ENCODE measurements at regions not wholly inside any gene's neighbourhood (a gene's known extent, or its start where the extent isn't known, plus 50 kb on each side); places are given as distances from the start of the nearest gene placed in this dataset.
"Not testable (repeated sequence)": the region's sequence is repeated elsewhere in the genome, so short reads cannot be mapped to it uniquely, and the experiment has no call there.

DNA sequence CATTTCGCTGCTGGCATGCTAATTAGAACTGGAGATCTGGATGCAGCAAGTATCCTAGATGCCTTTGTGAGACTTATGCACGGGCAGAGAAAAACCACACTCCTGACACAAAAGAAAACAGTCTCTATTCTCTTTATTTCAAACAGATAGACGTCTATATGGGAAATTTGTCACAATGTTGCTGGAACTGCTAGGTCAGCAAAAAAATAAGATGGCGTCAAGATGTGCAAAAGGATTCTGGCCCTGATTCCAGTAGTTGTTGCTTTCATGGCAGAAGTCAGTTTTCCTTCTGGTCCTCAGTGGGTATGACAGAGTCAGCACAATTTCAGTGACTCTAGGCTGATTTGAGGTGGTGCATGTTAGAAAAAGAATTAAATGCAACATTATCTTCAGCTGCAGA, 1068.0 kb downstream of the SLITRK5 start:
- DNase-seq = no peak

DNA sequence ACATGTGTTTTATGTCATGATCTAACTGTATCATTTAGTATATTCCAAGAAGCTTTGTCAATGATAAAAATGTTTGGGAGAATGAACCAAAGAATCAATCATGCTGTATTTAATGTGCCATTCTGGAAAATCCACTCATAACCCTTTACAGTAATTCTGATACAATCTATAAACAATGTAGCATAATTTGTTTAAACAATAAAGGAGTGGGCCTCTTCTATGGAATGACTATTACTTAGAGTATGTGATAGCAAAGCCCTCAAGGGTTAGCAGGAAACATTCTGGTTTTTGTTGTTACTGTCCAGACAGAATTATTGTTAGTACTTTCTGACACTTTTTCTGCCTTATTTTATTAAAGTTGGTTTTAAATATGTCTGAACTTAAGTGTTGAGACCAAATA, 1073.1 kb downstream of the SLITRK5 start:
- DNase-seq = no peak

DNA sequence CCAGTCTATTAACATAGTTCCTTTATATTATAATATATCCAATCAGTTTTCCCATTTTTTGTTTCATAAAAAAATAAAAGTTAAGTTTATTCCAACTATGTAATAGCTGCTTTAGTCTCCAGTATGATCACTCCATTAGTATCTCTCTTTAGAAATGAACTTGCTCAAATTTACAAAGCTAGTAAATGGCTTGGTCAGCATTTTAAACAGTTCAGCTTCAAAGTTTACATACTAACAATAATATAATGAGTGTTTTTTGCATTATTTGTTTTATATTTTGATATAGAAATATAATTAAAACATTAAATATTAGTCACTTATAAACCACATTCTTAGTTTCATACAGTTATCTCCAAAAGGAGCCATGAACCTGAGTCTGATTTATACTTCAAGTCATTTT, 1073.8 kb downstream of the SLITRK5 start:
- no peak for DNase-seq

DNA sequence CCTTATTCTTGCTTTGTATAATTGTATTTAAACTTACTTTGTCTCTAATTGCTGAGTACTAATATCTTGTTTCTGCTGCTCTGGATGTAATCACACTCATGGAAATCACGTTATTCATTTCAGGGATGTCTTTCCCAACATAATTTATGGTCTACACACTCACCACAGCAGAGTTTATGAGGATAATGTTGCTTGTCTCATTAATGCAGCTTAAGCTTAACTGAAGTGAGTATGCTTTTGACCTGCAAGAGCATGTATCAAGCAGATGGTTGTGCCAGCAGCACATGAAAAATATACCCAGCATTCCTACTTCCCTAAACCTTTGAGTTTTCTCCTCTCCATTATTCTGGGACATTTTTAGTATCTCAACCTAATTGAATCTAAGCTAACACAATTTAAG, 1080.9 kb downstream of the SLITRK5 start:
- no peak for DNase-seq

DNA sequence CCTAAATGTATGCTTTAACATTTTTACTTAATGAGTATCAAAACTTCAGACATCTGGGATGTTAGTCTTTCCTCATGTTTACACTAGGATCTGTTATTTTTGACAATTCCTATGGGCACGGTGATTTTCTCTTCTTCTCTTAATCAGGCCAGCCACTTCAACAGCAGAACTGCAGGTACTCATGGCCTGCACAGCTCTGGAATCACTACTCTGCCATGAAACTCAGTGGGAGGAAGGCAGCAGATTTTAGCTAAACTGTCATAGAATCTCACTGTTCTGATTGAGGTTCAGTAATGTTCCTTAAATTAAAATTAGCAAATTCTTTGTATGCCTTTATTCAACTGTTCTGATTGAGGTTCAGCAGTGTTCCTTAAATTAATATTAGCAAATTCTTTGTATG, 1083.0 kb downstream of the SLITRK5 start:
- no peak for DNase-seq

DNA sequence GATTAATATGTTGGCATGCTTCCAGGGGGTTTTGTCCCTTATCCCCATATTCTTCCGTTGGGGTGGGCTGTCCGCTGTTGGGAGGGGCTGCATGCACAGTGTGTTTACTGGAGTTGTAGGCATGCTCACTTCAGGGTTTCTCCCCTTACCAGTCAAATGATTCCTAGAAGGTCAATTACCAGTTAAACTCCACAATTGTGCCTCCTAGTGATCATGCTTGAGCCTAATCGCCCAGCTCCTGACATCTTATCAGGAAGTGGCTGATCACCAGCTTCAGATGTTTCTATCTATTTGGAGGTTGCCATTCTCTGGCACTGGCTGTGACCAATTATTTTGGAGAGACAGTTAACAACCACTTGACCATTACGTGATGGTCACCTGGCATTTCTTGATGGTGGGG, 1090.0 kb downstream of the SLITRK5 start:
- DNase-seq = no peak

DNA sequence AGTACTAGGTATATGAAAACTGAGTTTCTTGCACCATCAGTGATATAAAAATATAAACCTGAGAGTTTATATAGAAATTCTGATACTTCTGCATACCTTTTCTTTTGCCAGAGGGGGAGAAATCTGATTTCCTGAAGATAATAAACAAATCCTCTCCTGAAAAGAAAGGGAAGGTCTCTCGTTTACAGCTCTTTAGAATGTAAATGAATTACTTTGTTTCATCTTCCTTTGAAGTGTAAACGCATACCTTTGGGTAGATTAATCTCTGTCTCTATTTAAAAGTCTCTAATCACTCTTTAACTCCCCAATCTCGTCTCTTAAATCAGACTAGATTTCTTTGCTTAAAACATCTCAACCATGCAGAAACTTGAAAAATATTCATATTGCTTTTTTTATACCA, 1092.9 kb downstream of the SLITRK5 start:
- DNase-seq = no peak

DNA sequence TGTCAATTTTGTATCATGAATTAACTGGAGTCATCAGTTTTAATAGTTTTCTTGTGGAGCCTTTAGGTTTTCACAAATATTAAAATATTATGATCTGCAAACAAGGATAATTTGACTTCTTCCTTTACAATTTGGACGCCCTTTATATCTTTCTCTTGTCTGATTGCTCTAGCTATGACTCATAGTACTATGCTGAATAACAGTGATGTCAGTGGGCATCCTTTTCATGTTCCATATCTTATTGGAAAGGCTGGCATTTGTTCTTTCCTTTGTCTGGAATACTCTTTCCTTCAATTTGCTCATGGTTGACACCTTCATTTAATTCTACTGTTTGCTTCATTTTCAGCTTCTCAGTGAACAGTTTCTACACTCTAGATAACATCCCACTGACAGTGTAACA, 1129.3 kb downstream of the SLITRK5 start:
- no peak for DNase-seq

DNA sequence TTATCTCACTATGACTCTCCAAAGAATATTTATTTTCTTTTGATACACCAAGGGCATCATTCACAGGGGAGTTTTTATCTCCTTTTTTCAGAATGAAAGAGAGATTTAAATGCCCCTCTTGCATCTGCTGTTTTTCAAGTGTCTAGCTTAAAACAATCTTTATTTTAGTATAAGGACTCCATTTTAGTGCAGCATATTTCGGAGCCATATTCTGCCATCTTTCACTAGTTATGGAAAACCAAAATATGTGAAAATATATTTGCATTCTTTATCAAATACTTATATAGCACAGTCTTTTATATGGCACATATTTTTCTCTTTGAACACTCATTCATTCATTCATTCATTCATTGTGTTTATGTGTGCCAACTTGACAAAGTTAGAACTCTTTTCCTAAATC, 1130.2 kb downstream of the SLITRK5 start:
- no peak for DNase-seq

DNA sequence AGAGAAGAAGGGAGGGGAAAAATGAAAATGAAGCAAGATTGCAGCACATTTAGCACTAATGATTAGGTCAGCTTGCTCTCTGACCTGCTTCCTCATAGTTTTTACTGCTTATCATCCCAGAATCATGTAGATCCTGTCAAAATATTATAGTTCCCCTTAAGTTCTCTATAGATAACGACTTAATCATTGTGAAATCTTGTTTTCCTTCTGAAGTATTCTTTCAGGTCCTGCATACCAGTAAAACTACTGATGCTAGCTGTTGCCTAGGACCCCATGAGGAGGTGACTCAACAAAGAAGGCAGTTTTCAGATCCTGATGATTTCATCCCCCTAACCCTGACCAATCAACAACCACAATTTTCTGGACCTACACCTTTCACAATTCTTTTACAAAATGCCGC, 1131.7 kb downstream of the SLITRK5 start:
- DNase-seq = no peak

DNA sequence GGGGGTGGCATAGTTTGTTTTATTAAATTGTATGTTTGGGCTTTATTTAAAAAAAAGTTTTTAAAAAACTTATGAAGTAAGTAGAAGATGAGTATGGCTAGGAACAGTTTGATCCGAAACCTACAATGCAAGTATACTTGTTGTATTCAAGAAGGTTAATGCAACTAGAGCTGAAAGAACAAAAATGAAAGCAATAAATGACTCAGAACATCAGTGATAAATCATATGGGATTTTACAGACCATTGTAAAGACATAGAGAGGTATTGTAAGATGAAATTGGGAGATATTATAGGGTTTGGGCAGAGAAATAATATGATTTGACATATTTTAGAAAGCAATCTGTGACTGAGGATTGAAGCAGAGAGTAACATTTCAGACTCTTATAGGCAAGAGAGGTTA, 1135.3 kb downstream of the SLITRK5 start:
- no peak for DNase-seq

DNA sequence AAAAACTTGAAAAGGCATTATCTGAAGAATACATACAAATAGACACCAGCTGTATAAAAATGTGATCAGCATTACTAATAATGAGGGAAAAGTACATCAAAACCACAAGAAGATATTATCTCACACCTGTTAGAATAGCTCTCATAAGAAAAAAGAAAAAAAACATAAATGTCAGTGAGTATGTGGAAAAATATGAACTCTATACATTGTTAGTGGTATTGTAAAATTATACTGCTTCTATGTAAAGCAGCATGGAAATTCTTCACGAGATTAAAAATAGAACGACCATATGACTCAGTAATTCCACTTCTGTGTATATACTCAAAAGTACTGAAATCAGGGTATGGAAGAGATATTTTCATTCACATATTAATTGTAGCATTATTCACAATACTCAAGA, 1146.4 kb downstream of the SLITRK5 start:
- DNase-seq = no peak

DNA sequence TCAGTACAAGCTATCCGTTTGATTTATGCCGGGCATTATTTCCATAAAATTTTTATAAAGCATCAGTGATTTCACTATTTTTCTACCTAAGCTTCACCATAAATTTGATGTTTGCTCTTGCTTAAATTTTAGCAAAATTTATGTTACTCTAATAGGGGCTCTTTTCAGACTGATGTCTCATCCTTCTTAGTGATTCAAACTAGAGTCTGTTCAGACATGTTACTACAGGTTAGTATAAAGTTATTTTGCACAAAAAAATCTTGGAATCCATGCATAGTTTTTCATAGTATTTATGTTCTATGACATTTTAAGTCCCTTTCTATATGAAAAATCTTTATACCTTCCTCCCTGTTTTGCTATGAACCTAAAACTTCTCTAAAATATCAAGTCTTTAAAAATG, 1151.9 kb downstream of the SLITRK5 start:
- no peak for DNase-seq

DNA sequence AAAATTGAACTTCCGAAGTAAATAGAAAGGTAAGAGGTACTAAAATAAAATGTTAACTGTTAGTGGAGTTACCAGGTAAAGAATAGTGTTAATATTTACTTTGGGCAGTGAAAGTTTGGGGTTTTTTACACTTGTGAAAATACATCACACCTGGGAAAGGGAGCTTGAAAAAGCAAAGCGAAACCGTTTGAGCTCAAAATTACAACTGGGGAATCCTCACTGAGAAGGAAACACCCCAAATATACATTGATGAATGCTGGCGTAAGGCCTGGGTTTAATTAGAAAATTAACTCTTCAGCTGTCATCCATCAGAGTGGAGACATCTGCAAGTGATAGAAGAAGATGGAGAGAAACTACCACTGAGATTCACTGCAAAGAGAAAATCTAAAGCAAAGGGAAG, 1153.0 kb downstream of the SLITRK5 start:
- no peak for DNase-seq

DNA sequence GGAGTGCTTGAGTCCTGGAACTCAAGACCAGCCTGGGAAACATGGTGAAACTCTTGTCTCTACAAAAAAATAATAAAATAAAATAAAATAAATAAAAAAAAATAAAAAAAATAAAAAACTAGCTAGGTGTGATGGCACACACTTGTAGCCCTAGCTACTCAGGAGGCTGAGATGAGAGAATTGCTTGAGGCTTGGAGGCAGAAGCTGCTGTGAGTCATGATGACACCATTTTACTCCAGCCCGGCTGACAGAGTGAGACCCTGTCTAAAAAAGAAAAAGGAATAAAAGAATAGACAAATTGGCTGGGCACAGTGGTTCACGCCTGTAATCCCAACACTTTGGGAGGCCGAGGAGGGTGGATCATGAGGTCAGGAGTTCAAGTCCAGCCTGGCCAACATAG, 1168.9 kb downstream of the SLITRK5 start:
- DNase-seq = no peak

DNA sequence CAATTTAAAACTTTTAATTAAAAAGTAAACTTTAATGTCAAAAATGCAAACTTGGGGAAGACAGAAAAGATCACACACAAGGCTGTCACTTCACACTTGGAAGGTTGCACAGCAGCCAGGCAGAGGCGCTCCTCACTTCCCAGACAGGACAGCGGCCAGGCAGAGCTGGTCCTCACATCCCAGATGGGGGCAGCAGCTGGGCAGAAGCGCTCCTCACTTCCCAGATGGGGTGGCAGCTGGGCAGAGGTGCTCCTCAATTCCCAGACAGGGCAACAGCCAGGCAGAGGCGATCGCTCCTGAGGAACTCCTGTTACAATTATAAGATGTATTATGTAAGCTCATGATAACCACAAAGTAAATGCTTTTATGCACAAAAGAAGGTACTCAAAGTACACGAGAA, 1181.1 kb downstream of the SLITRK5 start:
- not testable (repeated sequence) for DNase-seq

DNA sequence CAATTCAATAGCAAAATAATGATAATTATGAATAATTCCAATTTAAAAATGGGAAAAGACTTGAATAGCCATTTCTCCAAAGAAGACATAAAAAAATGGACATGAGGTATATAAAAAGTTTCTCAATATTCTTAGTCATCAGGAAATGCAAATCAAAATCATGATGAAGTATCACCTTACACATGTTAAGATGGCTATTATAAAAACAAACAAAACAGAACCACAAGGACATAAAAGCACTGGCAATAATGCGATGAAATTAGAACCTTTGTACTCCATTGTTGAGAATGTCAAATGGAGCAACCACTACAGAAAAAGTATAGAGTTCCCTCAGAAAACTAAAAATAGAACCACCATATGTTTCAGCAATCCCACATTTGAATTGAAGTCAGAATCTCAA, 1186.1 kb downstream of the SLITRK5 start:
- no peak for DNase-seq

DNA sequence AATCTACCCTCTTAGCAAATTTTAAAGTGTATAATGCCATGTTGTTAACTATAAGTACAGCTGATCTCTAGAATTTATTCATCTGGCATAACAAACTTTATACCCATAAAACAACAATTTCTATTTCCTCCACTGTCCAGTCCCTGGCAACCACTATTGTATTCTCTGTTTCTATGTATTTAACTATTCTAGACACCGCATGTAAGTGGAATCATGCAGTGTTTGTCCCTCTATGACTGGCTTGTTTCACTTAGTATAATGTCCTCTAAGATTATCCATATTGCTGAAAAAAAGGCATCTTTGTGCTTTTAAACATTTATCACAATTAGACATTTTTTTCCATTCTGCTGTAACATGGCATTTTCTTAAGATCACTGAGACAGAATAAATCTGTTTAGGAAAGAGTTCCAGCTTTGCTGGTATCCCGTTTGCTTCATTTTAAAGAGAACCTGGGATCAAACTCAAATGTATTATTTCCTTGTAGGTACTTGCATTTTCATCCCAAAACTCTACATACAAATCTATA, 1191.0 kb downstream of the SLITRK5 start:
- no peak for DNase-seq

DNA sequence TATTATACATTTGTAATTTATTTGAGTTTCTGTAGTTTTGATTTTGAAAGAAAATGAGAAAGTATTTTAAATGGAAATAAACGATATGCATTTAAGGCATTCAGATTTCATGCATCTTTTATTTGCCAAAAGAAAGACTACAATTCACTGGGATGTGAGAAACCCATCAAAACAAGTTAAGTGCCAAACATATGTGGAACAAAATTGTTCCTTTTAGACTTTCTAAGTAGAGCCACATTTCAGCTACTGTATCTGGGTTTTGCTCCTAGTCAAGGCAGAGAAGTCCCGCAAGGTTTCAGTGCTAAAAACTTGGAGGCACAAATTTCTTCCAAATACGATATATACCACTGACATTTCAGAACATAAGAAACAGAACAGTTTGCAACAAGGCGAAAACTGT, 1191.9 kb downstream of the SLITRK5 start:
- no peak for DNase-seq

DNA sequence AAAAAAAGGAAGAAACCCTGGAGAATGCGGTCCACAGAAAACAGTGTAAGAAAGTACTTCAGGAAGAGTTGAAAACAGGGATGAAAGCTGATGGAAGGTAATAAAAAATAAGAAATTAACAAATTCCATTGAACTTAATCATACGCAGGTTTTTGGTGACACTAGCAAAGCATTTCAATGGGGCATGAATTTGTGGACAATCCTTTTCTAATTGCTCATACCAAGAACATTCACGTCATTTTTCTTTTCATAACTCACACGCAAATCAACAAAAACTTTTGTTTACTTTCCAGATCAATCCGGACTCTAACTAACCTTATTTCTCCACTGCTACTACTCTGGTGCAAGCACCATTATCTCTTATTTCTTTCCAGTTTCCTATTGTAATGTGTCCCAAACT, 1195.0 kb downstream of the SLITRK5 start:
- no peak for DNase-seq

DNA sequence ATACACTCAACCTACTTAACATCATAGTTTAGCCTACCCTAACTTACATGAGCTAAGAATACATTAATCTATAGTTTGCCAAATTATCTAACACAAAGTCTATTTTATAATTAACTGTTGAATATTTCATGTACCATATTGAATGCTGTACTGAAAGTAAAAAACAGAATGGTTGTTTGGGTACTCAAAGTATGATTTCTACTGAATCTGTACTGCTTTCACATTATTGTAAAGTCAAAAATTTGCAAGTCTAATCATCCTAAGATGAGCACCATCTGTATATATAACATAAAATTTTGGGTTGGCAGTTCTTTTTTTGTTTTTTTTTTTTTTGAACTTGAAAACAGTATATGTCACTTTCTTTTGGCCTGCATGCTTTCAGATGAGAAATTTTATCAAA, 1212.6 kb downstream of the SLITRK5 start:
- DNase-seq = no peak

DNA sequence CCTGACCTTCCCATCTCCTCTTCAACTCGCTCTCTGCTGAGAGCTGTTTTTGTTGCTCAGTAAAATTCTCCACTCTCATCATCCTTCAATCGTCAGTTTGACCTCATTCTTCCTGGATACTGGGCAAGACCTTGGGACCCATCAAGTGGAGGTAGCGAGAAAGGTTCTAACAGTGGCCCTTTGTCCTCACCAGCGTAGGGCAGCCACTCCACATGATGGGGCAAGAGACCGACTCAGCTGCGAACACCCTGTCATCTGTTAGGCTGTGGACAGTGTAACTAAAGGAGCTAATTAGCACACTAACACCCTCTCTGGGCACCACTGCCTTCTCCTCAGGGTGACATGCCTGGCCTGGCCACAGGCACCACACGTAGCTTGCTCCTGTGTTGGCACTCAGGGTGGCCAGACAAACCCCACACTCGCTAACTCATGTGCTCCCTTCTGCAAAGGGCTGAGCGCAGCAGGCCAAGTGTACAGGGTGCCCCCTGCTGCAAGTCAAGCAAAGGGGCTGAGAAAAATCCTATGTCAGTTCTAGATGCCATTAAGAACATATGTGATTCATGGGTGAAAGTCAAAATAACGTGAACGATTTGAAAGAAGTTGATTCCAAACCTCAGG, 1216.0 kb downstream of the SLITRK5 start:
- no peak for DNase-seq

DNA sequence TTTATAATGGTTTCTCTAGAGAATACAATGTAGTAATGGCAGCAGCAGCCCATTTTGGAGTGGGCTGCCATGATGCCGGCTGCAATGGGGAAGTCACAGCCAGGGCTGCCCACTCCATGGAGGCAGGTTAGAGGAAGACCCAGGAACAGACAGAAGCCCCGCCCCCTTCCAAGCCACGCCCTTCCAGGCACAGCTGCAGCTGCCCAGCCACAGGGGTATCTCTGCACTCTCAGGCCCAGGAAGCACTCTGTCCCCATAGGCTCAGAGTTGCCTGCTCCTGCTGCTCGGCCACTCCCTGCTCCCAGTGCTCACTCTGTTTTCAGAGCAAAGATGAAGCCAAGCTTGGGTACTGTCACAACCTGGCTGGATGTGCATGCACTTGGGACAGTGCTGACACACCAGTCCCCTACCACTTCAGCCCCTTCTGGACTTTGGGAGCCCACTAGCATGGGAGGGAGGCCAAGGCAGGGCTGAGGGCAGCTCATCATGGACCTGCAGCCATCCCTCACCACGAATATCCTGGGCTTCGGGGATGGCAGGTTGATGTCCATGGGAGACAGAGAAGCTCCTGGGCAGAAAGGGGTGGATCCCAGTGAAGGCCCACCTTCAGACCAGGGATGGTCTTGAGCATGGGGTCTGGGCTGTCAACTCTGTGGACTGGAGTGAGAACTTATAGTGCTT, 1224.2 kb downstream of the SLITRK5 start:
- no peak for DNase-seq

DNA sequence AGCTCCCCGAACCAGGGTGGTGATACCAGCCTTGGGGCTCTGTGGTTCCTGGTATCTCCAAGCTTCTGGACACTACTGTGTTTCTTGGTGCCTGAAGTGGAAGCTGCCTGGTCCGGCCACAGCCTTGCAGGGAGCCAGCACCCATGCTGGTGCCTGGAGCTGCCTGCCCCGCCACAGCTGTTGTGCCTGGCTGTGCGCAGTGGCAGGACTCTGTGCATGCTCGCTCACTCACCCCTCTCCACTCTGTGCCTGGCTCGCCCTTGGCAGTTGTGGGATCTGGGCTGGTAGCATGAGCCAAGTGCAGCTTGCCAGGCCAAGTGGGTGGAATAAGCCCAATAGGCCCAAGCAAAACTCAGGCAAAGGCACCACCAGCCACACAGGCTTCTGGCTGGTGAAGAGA, 1225.3 kb downstream of the SLITRK5 start:
- DNase-seq = no peak

DNA sequence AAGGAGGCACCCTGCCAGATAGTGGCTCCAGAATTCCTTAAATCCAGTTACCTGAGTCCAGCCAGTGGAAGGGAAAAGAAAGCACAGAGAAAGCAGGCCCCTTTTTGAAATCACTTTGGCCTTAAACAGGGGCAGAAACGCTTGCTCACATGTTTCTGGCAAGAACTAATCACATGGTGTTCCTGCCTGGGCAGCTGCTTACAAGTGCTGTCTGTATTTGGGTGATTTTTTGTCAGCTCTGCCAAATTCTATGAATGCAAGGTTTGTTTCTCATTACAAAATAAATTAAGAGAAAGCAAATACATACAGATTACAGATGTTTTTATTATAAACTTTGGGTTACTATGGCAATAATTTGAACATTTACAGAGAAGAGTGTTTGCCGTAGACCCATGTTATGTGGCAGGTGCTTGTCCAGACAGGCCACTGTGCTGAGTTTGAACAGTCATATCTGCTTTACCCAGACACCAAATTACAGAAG, 1237.8 kb downstream of the SLITRK5 start:
- no peak for DNase-seq

Measured in AML-193 (cell line).